ENCODE measurements at regions not wholly inside any gene's neighbourhood (a gene's known extent, or its start where the extent isn't known, plus 50 kb on each side); places are given as distances from the start of the nearest gene placed in this dataset.

- DNase-seq = no peak
Observed at GRCh38 chr5:17129093-17129849, 88.2 kb upstream of the BASP1 start.

GRCh38 chr5:17130302-17130701 lies 87.1 kb upstream of the BASP1 start:
- DNase-seq = peak; percentile 26

GRCh38 chr5:17132444-17133083 lies 84.9 kb upstream of the BASP1 start:
- DNase-seq = peak; percentile 20

- DNase-seq = no peak
Observed at GRCh38 chr5:17135050-17135449, 82.4 kb upstream of the BASP1 start.

GRCh38 chr5:17143335-17143734 lies 74.1 kb upstream of the BASP1 start:
- DNase-seq = no peak

- DNase-seq = no peak
Observed at GRCh38 chr5:17146280-17146841, 71.1 kb upstream of the BASP1 start.

GRCh38 chr5:17147170-17147569 lies 70.3 kb upstream of the BASP1 start:
- no peak for DNase-seq

- DNase-seq = no peak
Observed at GRCh38 chr5:17147617-17148016, 69.8 kb upstream of the BASP1 start.

- DNase-seq = no peak
Observed at GRCh38 chr5:17148481-17148880, 69.0 kb upstream of the BASP1 start.

- no peak for DNase-seq
Observed at GRCh38 chr5:17149786-17150185, 67.6 kb upstream of the BASP1 start.

GRCh38 chr5:17150531-17150930 lies 66.9 kb upstream of the BASP1 start:
- DNase-seq = no peak

GRCh38 chr5:17151686-17152085 lies 65.7 kb upstream of the BASP1 start:
- no peak for DNase-seq

- no peak for DNase-seq
Observed at GRCh38 chr5:17154211-17154996, 63.0 kb upstream of the BASP1 start.

- no peak for DNase-seq
Observed at GRCh38 chr5:17156463-17156862, 61.0 kb upstream of the BASP1 start.

GRCh38 chr5:17157294-17157693 lies 60.1 kb upstream of the BASP1 start:
- DNase-seq = no peak

- no peak for DNase-seq
Observed at GRCh38 chr5:17157916-17158529, 59.4 kb upstream of the BASP1 start.

- no peak for DNase-seq
Observed at GRCh38 chr5:17160756-17161040, 56.7 kb upstream of the BASP1 start.

GRCh38 chr5:17161662-17162061 lies 55.8 kb upstream of the BASP1 start:
- no peak for DNase-seq

- DNase-seq = no peak
Observed at GRCh38 chr5:17163221-17163620, 54.2 kb upstream of the BASP1 start.

GRCh38 chr5:17167171-17167891 lies 50.1 kb upstream of the BASP1 start:
- no peak for DNase-seq
